HG03066 (cell line): ENCODE measurements at regions not wholly inside any gene's neighbourhood (a gene's known extent, or its start where the extent isn't known, plus 50 kb on each side); places are given as distances from the start of the nearest gene placed in this dataset.

Source experiments
- ATAC-seq: cut with Tn5 transposase; IDR thresholded peaks from one replicate; pipeline ENCODE4 v1.9.1; 2021; ENCODE audit warnings: low read depth; ENCODE audit not compliant: unreplicated experiment

- ATAC-seq, result no peak
Measured at GRCh38 chr1:25106976-25107642, 125.2 kb downstream of the SYF2 start.

- ATAC-seq, result no peak
Measured at GRCh38 chr1:25106352-25106751, 126.0 kb downstream of the SYF2 start.

GRCh38 chr1:25105836-25106235 lies 126.5 kb downstream of the SYF2 start:
- ATAC-seq, result no peak

- ATAC-seq, result no peak
Measured at GRCh38 chr1:25104932-25105561, 127.3 kb downstream of the SYF2 start.

GRCh38 chr1:25103164-25103795 lies 129.0 kb downstream of the SYF2 start:
- ATAC-seq, result no peak

- ATAC-seq, result no peak
Measured at GRCh38 chr1:25100151-25100833, 132.0 kb downstream of the SYF2 start.

- ATAC-seq, result no peak
Measured at GRCh38 chr1:25099343-25099951, 132.9 kb downstream of the SYF2 start.

GRCh38 chr1:25098717-25099116 lies 133.6 kb downstream of the SYF2 start:
- no peak for ATAC-seq

GRCh38 chr1:25096307-25097150 lies 135.8 kb downstream of the SYF2 start:
- no peak for ATAC-seq

- ATAC-seq, result no peak
Measured at GRCh38 chr1:25095635-25096200, 136.6 kb downstream of the SYF2 start.

GRCh38 chr1:25094995-25095394 lies 137.3 kb downstream of the SYF2 start:
- ATAC-seq, result no peak

GRCh38 chr1:25094229-25094628 lies 138.1 kb downstream of the SYF2 start:
- ATAC-seq, result no peak

- ATAC-seq, result no peak
Measured at GRCh38 chr1:25091658-25092057, 140.6 kb downstream of the SYF2 start.

GRCh38 chr1:25090707-25091422 lies 141.4 kb downstream of the SYF2 start:
- ATAC-seq, result no peak

- no peak for ATAC-seq
Measured at GRCh38 chr1:25089772-25090171, 142.5 kb downstream of the SYF2 start.

GRCh38 chr1:25088946-25089345 lies 143.4 kb downstream of the SYF2 start:
- no peak for ATAC-seq

GRCh38 chr1:25088180-25088701 lies 144.1 kb downstream of the SYF2 start:
- ATAC-seq, result no peak

GRCh38 chr1:25086518-25087079 lies 145.7 kb downstream of the SYF2 start:
- ATAC-seq, result no peak

GRCh38 chr1:25084407-25084806 lies 147.9 kb downstream of the SYF2 start:
- no peak for ATAC-seq
